Panc1 (cell line): ENCODE measurements at regions not wholly inside any gene's neighbourhood (a gene's known extent, or its start where the extent isn't known, plus 50 kb on each side); places are given as distances from the start of the nearest gene placed in this dataset.

Source experiments
- ATAC-seq: fragments of 200-7000 bp; cut with Tn5 transposase; 2 replicates; pipeline ENCODE4 v1.9.1; 2020; ENCODE audit warnings: mild to moderate bottlenecking, moderate library complexity
- BruUV-seq: library from RNA; stranded (reverse); fragments of 400-500 nt; replicated peaks from 2 replicates; lab custom pipeline; 2021; lab: Mats Ljungman, UMichigan
- CTCF ChIA-PET: fragments of 300-600 bp; sonication (Branson Sonifier 250); formaldehyde crosslinking; loops from one replicate; lab custom pipeline; 2022; ENCODE audit warnings: antibody characterized with exemption; lab: Charles Lee
- POLR2A ChIA-PET: fragments of 300-600 bp; sonication (Branson Sonifier 250); formaldehyde crosslinking; loops from one replicate; lab custom pipeline; 2022; ENCODE audit warnings: antibody characterized with exemption; lab: Charles Lee
- DNase-seq: peaks from one replicate; pipeline ENCODE4 v3.0.0-alpha.2; 2010; ENCODE audit warnings: low read depth, low spot score
- H3K27ac ChIP-seq: 2 replicates; pipeline ENCODE4 v1.5.1; 2011; ENCODE audit warnings: mild to moderate bottlenecking, low read length, inconsistent platforms
- H3K27me3 ChIP-seq: fragments of 200-500 bp; sonication (Bioruptor generic); 2 replicates; pipeline ENCODE4 v1.6.0; 2014; ENCODE audit warnings: low read length, inconsistent platforms; ENCODE audit not compliant: control insufficient read depth, insufficient read depth
- H3K36me3 ChIP-seq: fragments of 200-500 bp; sonication (Bioruptor generic); 2 replicates; pipeline ENCODE4 v1.5.1; 2014; ENCODE audit warnings: inconsistent platforms, mild to moderate bottlenecking, low read length, moderate library complexity; ENCODE audit not compliant: control insufficient read depth, insufficient read depth
- H3K4me1 ChIP-seq: 2 replicates; pipeline ENCODE4 v1.5.1; 2011; ENCODE audit warnings: inconsistent platforms, mild to moderate bottlenecking, low read length, moderate library complexity; ENCODE audit not compliant: control insufficient read depth, insufficient read depth
- H3K4me3 ChIP-seq, 2 experiments: 2 replicates each; pipeline ENCODE4 v1.5.1; 2011 to 2012; ENCODE audit warnings: low read depth in 2 of 2, low read length in 2 of 2, mild to moderate bottlenecking in 2 of 2, inconsistent platforms in 1 of 2, moderate library complexity in 1 of 2
- H3K9me3 ChIP-seq: fragments of 200-500 bp; sonication (Bioruptor generic); 2 replicates; pipeline ENCODE4 v1.5.1; 2014; ENCODE audit warnings: low read depth, mild to moderate bottlenecking, inconsistent platforms, low read length, moderate library complexity; ENCODE audit not compliant: control insufficient read depth, insufficient read depth
- CTCF ChIP-seq: fragments of 450-650 bp; IDR thresholded peaks from 2 replicates; pipeline ENCODE4 v1.5.1; 2017; ENCODE audit warnings: mild to moderate bottlenecking
- POLR2AphosphoS5 ChIP-seq: IDR thresholded peaks from 2 replicates; pipeline ENCODE4 v1.6.1; 2012; ENCODE audit warnings: mild to moderate bottlenecking, low read depth, low read length, moderate library complexity
- REST ChIP-seq, 2 experiments: IDR thresholded peaks; 2 replicates each; pipeline ENCODE4 v1.6.1; 2011 to 2012; ENCODE audit warnings: low read depth in 2 of 2, control low read depth in 1 of 2, low read length in 1 of 2, mild to moderate bottlenecking in 1 of 2, moderate library complexity in 1 of 2; ENCODE audit not compliant: insufficient read depth in 1 of 2
- SIN3A ChIP-seq: IDR thresholded peaks from 2 replicates; pipeline ENCODE4 v1.6.1; 2012; ENCODE audit warnings: low read depth, mild to moderate bottlenecking, low read length, moderate library complexity, borderline replicate concordance; ENCODE audit not compliant: insufficient read depth
- TCF7L2 ChIP-seq: IDR thresholded peaks from 2 replicates; pipeline ENCODE4 v1.6.1; 2011; ENCODE audit warnings: mild to moderate bottlenecking, low read depth, low read length, inconsistent platforms
- in situ Hi-C: cut with HindIII; loops from 2 replicates; pipeline ENCODE4 v1.10.0; 2016; ENCODE audit warnings: low sequenced_read_pairs, low pct_unique_long_range_greater_than_20kb
- intact Hi-C: fragments of 100-400 bp; cut with micrococcal nuclease; formaldehyde crosslinking; loops from one replicate; pipeline ENCODE4 v1.10.0; 2022; ENCODE audit not compliant: unreplicated experiment

GRCh38 chr7:115083935-115084334, 162.0 kb downstream of the MDFIC start:
- no peaks in the 10 kb centered on the region for H3K9me3 ChIP-seq
- no peaks in the 10 kb centered on the region for H3K4me1 ChIP-seq
- ATAC-seq, result no peak
- H3K27ac ChIP-seq, result no peak overlapping the region
- no peaks in the 10 kb centered on the region for H3K27me3 ChIP-seq
- BruUV-seq, result no TSS peak
- no peaks in the 10 kb centered on the region for H3K36me3 ChIP-seq
- DNase-seq, result no peak
- ChIA-PET POLR2A (no interaction called here), CTCF (no interaction called here)
- intact Hi-C loops, result no loop called here
- in situ Hi-C loops, result no loop called here
- TF ChIP-seq CTCF (no peak), POLR2AphosphoS5 (no peak), TCF7L2 (no peak)
- no peak overlapping the region for H3K4me3 ChIP-seq

GRCh38 chr7:115081772-115082171, 159.9 kb downstream of the MDFIC start:
- H3K27ac ChIP-seq, result no peak overlapping the region
- DNase-seq, result no peak
- in situ Hi-C loops (no loop called here), intact Hi-C loops (no loop called here)
- ChIA-PET POLR2A (no interaction called here), CTCF (no interaction called here)
- no peak overlapping the region for H3K4me3 ChIP-seq
- no peak for ATAC-seq
- no peaks in the 10 kb centered on the region for H3K36me3 ChIP-seq
- no peak for TF ChIP-seq CTCF
- no peak for TF ChIP-seq REST (IDR thresholded peaks at IDR 0.05; ENCODE audit: insufficient read depth in 1 of 2, low read depth in 2 of 2, low read length in 1 of 2)
- no peak for TF ChIP-seq SIN3A
- H3K4me1 ChIP-seq, result no peaks in the 10 kb centered on the region
- BruUV-seq, result no TSS peak
- H3K9me3 ChIP-seq, result no peaks in the 10 kb centered on the region
- H3K27me3 ChIP-seq, result no peaks in the 10 kb centered on the region

- Histone ChIP-seq H3K27ac (no peak overlapping the region), H3K36me3 (no peaks in the 10 kb centered on the region), H3K4me1 (no peaks in the 10 kb centered on the region), H3K9me3 (no peaks in the 10 kb centered on the region), H3K27me3 (no peaks in the 10 kb centered on the region), H3K4me3 (no peak overlapping the region)
- in situ Hi-C loops (no loop called here), intact Hi-C loops (no loop called here)
- ATAC-seq (no peak), DNase-seq (no peak)
- ChIA-PET CTCF (no interaction called here), POLR2A (no interaction called here)
- TF ChIP-seq POLR2AphosphoS5 (no peak), CTCF (no peak), SIN3A (no peak), REST (IDR thresholded peaks at IDR 0.05; ENCODE audit: insufficient read depth in 1 of 2, low read depth in 2 of 2, low read length in 1 of 2) (no peak), TCF7L2 (no peak)
- BruUV-seq, result no TSS peak
These were observed 157.0 kb downstream of the MDFIC start for GRCh38 chr7:115078851-115079250.
